ENCODE measurements at regions not wholly inside any gene's neighbourhood (a gene's known extent, or its start where the extent isn't known, plus 50 kb on each side); places are given as distances from the start of the nearest gene placed in this dataset.

GRCh38 chr11:38332046-38332445 lies 1734.0 kb upstream of the RAG2 start:
- no peak overlapping the region for H3K4me2 ChIP-seq (replicated peaks; ENCODE audit: extremely low read depth, low read length, poor library complexity, severe bottlenecking)
- H3K27me3 ChIP-seq (ENCODE audit: control insufficient read depth in 2 of 2, insufficient read depth in 2 of 2, low read length in 2 of 2), result no peaks in the 10 kb centered on the region
- Mint-ChIP-seq H3K9me3 (peaks cover 0 to 8% (median 6%) of the 10 kb centered on the region in 7 donors), H3K36me3 (no peaks in the 10 kb centered on the region), H3K4me3 (no peak overlapping the region), H3K4me1 (no peaks in the 10 kb centered on the region), H3K27ac (no peak overlapping the region), H3K27me3 (ENCODE audit: low read depth in 3 of 3) (peaks cover 0 to 3% (median 0%) of the 10 kb centered on the region in 3 donors)
- H2AFZ ChIP-seq (ENCODE audit: insufficient read depth, low read depth, low read length, poor library complexity, severe bottlenecking), result no peak overlapping the region
- no peaks in the 10 kb centered on the region for H3K4me1 ChIP-seq (ENCODE audit: control insufficient read depth in 1 of 2, insufficient read depth in 2 of 2, low read length in 2 of 2)
- no CpG with 5 or more reads among the region's 3 CpGs for WGBS (ENCODE audit: insufficient coverage)
- DNase-seq, result no peak
- H3K27ac ChIP-seq (ENCODE audit: low read depth in 1 of 2, low read length in 2 of 2), result no peak overlapping the region
- intact Hi-C loops (cut with micrococcal nuclease), result no loop called here
- H3K9ac ChIP-seq (ENCODE audit: insufficient read depth, low read length, poor library complexity, severe bottlenecking), result no peak overlapping the region
- no peaks in the 10 kb centered on the region for H3K36me3 ChIP-seq (replicated peaks in 1 of 2; ENCODE audit: control insufficient read depth in 1 of 2, insufficient read depth in 2 of 2, low read length in 2 of 2)
- no peak for TF ChIP-seq CTCF (IDR thresholded peaks at IDR 0.05)
- H3K9me3 ChIP-seq (replicated peaks in 1 of 2; ENCODE audit: control insufficient read depth in 1 of 2, insufficient read depth in 1 of 2, low read length in 2 of 2), result peaks cover 3 to 5% of the 10 kb centered on the region in 2 donors
- no peaks in the 10 kb centered on the region for H4K20me1 ChIP-seq (ENCODE audit: insufficient read depth, low read length)
- no peak overlapping the region for H3K4me3 ChIP-seq (replicated peaks in 1 of 3; ENCODE audit: low read depth in 2 of 3, low read length in 3 of 3)
- no peaks in the 10 kb centered on the region for H3K79me2 ChIP-seq (ENCODE audit: insufficient read depth, low read length)

DNA sequence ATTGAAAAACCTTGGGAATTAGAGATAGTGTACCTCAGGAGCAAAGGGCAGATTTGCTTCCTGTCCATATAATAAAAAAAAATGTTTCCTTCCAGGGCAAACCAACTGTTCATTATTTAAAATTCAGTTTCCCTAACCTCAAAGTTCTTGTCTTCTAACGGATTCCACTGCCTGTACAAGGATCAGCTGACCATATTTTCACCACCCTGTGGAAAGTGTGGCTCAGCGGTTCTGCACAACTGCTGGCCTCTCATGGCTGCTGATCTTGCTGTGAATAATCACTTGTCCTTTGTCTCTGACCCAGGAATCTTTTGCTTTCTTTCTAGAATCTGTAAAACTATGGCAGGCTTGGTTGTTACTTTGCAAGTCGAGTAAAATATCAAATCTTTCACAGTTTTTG lies 1732.5 kb upstream of the RAG2 start:
- no peaks in the 10 kb centered on the region for H4K20me1 ChIP-seq (ENCODE audit: insufficient read depth, low read length)
- H3K27me3 ChIP-seq (ENCODE audit: control insufficient read depth in 2 of 2, insufficient read depth in 2 of 2, low read length in 2 of 2), result no peaks in the 10 kb centered on the region
- H3K79me2 ChIP-seq (ENCODE audit: insufficient read depth, low read length), result no peaks in the 10 kb centered on the region
- H3K36me3 ChIP-seq (replicated peaks in 1 of 2; ENCODE audit: control insufficient read depth in 1 of 2, insufficient read depth in 2 of 2, low read length in 2 of 2), result no peaks in the 10 kb centered on the region
- no peak for TF ChIP-seq CTCF (IDR thresholded peaks at IDR 0.05)
- intact Hi-C loops (cut with micrococcal nuclease), result no loop called here
- no peak overlapping the region for H3K9ac ChIP-seq (ENCODE audit: insufficient read depth, low read length, poor library complexity, severe bottlenecking)
- H2AFZ ChIP-seq (ENCODE audit: insufficient read depth, low read depth, low read length, poor library complexity, severe bottlenecking), result no peak overlapping the region
- no peak overlapping the region for H3K4me3 ChIP-seq (replicated peaks in 1 of 3; ENCODE audit: low read depth in 2 of 3, low read length in 3 of 3)
- no peak overlapping the region for H3K4me2 ChIP-seq (replicated peaks; ENCODE audit: extremely low read depth, low read length, poor library complexity, severe bottlenecking)
- H3K36me3 Mint-ChIP-seq, result no peaks in the 10 kb centered on the region
- peaks cover 0 to 3% of the 10 kb centered on the region in 2 donors for H3K9me3 ChIP-seq (replicated peaks in 1 of 2; ENCODE audit: control insufficient read depth in 1 of 2, insufficient read depth in 1 of 2, low read length in 2 of 2)
- no peak overlapping the region for H3K27ac ChIP-seq (ENCODE audit: low read depth in 1 of 2, low read length in 2 of 2)
- no peak overlapping the region for H3K4me3 Mint-ChIP-seq
- WGBS (ENCODE audit: insufficient coverage), result 87% methylated on average over 2 of the region's 3 CpGs
- peaks cover 0 to 2% (median 0%) of the 10 kb centered on the region in 3 donors for H3K27me3 Mint-ChIP-seq (ENCODE audit: low read depth in 3 of 3)
- no peak overlapping the region for H3K27ac Mint-ChIP-seq
- no peak for DNase-seq
- no peaks in the 10 kb centered on the region for H3K4me1 Mint-ChIP-seq
- H3K4me1 ChIP-seq (ENCODE audit: control insufficient read depth in 1 of 2, insufficient read depth in 2 of 2, low read length in 2 of 2), result no peaks in the 10 kb centered on the region
- H3K9me3 Mint-ChIP-seq, result peaks cover 0 to 7% (median 0%) of the 10 kb centered on the region in 7 donors
